HG03045 (cell line): ENCODE measurements at regions not wholly inside any gene's neighbourhood (a gene's known extent, or its start where the extent isn't known, plus 50 kb on each side); places are given as distances from the start of the nearest gene placed in this dataset.
A peak's percentile ranks its signal among the peaks of the same experiment; 100 is the strongest.

Experiments used
- ATAC-seq: cut with Tn5 transposase; IDR thresholded peaks from one replicate; pipeline ENCODE4 v1.9.1; 2021; ENCODE audit warnings: mild to moderate bottlenecking, moderate library complexity; ENCODE audit not compliant: unreplicated experiment

DNA sequence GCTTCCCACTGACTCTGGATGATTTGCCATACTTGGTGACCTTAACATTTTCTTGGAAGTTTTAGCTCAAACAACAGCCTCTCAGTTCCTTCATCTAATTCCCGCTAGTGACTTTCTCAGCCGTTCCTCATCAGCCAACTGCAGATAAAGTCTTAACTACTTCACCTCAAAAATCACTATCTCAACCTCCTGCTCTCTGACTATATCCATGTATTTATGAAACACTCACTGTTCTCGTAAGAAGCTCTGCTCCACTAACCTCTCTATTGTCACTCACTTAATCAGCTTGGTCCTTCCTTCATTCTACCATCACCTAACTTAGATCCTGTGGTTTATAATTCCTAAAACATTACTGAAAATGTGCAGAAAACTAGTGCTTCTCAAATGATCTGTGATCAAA, 1551.6 kb downstream of the MRPL39 start:
- ATAC-seq: no peak

DNA sequence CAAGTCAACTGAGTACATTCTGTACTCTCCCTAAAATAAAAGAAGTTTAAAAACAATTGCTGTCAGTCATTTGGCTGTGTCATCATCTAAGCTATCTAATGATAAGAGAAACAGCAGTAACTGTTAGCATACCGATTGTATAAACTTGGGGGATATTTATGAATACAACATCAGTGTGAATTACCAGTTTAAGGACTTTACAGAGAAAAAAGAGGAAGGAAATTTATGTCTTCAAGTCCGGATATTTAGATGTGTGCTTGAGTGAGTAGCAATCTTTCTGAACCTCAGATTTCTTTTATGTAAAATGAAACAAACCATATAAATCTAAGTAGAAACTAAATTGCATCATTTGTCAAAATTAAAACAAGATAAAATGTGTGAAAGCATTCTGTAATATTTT, 1557.0 kb downstream of the MRPL39 start:
- no peak for ATAC-seq

GRCh38 chr21:24046829-24047443, 1560.3 kb downstream of the MRPL39 start:
- ATAC-seq: no peak

DNA sequence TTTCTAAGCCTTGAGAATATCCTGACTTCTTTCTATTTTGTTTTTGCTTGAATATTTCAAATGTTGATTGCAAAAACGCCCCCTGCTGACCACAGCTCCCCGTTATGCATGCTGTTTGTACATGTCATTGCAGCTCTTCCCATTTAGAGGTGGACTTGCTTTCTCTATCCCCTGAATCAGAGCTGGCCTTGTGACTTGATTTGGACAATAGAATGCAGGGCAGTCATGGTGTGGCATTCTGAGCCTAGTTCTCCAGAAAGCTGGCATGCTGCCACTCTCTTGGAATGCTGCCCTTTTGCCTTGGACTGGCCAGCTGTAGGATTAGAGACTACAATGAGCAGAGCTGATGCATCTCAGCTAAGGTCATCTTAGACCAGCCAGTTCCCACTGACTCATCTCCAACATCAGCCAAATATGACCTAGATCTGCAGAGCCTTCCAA, 1561.5 kb downstream of the MRPL39 start:
- no peak for ATAC-seq

- no peak for ATAC-seq
Measured at GRCh38 chr21:24045373-24045772, 1561.9 kb downstream of the MRPL39 start.

GRCh38 chr21:24042687-24043086, 1564.6 kb downstream of the MRPL39 start:
- ATAC-seq: no peak

- ATAC-seq: no peak
Measured at GRCh38 chr21:24032709-24033232, 1574.5 kb downstream of the MRPL39 start.

- ATAC-seq: no peak
Measured at GRCh38 chr21:24027396-24027795, 1579.9 kb downstream of the MRPL39 start.

- no peak for ATAC-seq
Measured at GRCh38 chr21:24025101-24025500, 1582.2 kb downstream of the MRPL39 start.

GRCh38 chr21:24023936-24024335, 1583.3 kb downstream of the MRPL39 start:
- ATAC-seq: no peak

DNA sequence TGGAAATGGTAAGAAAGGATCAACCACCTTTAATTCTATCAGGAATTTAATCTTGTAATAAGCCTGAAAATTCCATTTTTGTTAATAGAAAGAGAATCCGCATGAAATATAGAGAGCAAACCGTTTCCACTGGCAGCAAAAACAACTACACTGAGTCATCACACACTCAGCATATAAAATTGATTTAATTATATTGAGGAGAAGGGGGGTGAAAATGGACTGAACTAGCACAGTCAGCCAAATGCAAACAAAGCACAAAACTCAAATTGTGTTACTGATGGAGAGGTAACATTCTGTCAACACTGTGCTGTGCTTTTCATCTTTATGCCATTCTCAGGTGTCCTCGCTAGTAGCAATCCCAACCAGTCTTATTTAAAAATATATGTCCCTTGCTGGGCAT, 1583.9 kb downstream of the MRPL39 start:
- ATAC-seq: no peak

- ATAC-seq: no peak
Measured at GRCh38 chr21:24014381-24014780, 1592.9 kb downstream of the MRPL39 start.

- no peak for ATAC-seq
Measured at GRCh38 chr21:24011087-24011486, 1596.2 kb downstream of the MRPL39 start.

DNA sequence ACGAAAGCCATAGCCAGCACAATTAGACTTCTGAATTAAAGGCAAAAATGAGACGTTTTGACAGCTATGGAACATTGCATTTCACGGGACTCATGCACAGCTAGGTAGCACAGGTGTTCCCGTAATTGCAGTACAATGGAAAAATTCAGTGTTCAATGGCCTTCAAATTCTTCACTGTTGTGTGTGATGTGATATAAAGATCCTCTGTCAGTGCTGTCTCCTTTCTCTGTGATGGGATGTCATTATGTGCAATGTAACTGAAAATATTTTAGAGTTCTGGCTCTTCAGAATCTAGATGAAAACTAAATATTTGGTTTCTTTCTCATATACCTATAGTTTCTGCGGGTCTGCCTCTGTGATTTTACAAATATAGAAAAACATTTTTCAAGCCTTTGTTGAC, 1599.7 kb downstream of the MRPL39 start:
- no peak for ATAC-seq

DNA sequence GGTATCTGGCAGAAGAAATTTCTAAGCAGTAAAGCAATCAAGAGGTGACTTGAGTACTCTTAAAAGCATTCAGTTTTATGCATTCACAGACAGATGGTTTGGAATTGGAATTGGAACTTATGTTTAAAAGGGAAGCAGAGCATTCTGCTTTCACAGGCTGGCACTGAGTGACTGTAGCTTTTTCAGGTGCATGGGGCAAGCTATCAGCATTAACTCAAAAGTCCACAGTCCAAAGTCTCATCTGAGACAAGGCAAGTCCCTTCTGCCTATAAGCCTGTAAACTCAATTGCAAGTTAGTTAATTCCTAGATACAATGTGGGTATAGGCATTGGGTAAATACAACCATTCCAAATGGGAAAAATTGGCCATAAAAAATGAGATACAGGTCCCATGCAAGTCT, 1620.3 kb downstream of the MRPL39 start:
- ATAC-seq: no peak

GRCh38 chr21:23986214-23986613, 1621.1 kb downstream of the MRPL39 start:
- ATAC-seq: no peak

DNA sequence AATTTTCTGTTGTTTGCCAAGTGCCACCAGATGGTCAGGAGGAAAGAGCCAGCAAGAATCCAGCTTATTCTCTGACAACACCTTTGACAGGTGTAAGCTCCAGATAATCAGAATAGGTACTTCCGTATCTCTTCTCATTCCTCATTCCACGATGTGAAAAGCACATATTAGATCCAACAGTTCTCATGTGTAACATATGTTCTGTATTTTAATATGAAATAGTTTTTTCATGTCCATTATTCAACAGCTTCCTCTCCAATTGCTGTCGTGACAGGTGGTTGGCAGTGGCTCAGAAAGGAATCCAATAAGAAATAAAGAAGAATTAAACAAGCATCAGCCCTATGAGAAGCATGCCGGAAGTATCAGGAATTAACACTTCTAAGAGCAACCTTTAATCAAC, 1624.7 kb downstream of the MRPL39 start:
- no peak for ATAC-seq

- no peak for ATAC-seq
Measured at GRCh38 chr21:23977971-23978370, 1629.3 kb downstream of the MRPL39 start.

- peak; percentile 96 for ATAC-seq
Measured at GRCh38 chr21:23968722-23969647, 1638.3 kb downstream of the MRPL39 start.

DNA sequence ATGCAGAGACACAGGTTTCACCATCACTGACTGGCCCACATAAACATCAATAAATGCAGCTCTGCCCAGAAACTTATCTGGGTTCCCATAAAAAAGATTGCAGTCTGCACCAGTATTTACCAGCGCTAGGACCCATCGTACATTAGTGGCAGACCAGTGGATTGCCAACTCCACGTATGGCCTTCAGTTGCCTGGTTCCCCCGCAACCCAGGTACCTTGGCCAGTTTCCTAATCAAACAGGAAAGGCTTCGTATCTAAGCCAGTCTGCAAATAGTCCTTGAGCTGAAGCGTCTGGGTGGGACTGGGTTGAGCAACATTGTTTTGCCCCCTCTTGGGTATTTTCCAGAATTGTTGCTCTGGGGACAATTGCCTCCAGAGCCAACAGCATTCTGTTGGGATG, 1639.3 kb downstream of the MRPL39 start:
- ATAC-seq: no peak

DNA sequence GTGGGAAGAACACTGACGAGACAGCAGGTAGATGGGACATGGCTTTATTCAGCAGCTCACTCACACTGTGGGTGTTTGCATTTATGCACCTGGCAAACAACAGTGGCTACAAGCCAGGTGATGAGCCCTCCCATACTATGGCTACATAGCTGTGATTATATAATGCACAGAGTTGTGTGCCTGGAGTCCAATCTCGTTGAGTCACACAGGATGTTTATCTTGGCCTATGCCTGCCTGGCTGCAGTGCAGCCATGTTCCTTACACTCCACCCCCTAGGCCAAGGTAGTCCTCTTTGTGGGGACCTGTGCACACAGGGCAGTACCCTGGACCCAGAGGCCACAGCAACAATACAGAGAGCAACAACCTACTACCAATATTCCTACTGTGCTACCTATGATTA, 1643.8 kb downstream of the MRPL39 start:
- no peak for ATAC-seq

DNA sequence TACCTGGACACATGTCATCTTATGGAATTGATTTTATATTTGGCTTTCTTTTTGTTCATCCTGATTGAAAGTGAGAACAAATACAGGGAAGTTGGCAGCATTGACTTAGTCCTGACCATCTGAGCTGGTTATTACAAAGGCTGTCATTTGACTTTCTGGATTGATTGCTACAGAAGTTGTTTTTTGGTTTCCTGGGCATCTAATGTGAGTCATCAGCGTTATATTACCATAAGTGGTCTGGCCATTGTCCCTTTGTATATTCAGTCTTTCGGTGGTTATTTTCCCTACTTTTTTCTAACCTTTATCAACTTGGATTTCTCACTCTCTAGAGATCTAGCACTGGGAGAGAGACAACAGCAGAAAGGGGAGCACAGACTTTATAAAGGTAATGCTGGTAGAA, 1646.5 kb downstream of the MRPL39 start:
- ATAC-seq: no peak
